ENCODE measurements at regions not wholly inside any gene's neighbourhood (a gene's known extent, or its start where the extent isn't known, plus 50 kb on each side); places are given as distances from the start of the nearest gene placed in this dataset.
"Not testable (repeated sequence)": the region's sequence is repeated elsewhere in the genome, so short reads cannot be mapped to it uniquely, and the experiment has no call there.

DNA sequence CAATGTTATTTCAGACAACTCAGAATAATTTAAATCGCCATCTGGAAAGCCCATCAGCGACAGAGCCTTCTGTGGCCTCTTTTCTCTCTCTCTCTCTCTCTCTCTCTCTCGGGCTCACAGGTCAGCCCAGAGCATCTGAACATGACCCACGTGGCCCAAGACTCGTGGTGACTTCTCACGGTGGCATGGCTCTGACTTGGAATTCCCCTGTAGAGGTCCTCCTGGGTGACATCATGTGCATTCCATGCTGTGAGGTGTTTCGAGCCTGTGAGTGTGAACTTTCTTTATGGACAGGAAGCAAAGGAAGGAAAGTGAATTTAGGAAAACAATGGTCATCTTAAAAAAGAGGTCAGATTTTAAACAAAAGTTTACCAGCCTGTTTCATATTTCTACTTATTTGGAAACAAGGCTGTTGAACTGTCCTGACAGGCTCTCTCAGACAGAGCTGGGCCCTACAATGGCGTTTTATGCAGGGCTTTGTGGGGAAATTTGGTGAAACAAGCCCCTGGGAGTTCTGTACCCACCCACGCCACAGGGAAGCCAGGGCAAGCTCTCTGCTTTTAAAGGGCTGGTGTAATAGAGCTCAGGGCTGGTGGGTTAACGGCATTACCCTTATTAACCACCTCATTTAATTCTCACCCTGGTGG lies 359.7 kb upstream of the ZNF32 start:
- DNase-seq (ENCODE audit: low spot score): no peak

- no peak for DNase-seq (ENCODE audit: low spot score)
Observed at GRCh38 chr10:44006771-44007170, 358.1 kb upstream of the ZNF32 start.

DNA sequence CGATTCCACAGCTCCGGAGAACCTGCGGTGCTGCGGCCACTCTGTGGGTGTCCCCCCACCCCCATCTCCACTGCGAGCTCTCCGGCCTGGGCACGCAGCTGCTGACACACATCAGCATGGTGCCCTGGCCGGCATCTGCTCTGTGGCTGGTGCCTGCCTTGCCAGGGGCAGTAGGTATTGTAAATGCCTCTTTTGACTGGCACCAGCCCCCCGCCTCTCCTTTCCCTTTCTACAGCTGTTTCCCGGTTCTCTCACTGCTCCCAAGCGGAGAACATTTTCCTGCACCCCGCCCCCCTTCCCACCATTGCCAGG lies 357.1 kb upstream of the ZNF32 start:
- no peak for DNase-seq (ENCODE audit: low spot score)

DNA sequence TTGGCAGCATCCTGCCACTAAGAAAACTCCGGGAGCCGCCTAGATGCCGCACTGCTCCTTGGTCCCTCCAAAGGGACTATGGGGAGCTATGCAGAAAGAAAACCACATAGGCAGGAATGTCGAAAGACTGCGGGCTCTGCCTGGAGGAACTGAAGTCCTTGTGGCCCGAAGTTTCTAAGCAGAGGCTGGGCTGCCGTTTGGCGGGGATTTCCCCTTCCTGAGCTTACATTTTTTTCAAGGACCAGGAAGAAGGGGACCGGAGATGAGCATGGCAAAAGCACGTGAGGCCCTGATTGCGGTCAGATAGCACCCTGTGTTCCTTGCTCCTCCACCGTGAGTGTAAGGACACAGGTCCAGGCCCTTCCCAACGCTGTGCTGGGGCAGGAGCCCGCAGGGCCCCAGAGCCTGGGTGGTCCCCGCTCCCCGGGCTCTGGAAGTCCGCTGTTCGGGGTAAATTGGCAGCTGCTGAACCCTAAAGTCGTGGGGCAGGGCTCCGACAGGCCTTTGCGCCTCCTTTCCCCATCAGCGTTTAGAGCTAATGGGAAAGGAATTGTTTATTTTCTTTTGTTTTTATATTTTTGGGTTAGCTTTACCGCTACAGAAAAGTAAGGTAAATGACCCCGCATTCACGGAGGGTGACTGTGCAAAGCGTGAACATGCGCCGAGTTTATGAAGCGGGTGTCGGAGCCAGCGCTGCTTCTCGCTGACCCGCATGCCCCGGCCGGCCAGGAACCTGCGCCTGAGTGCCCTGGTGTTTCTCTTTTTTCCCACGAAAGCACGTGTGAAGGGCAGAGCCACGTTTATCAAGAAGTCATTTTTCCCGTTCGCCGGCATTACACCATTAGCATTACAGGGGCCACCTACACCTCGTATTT lies 356.5 kb upstream of the ZNF32 start:
- DNase-seq (ENCODE audit: low spot score): no peak

- no peak for DNase-seq (ENCODE audit: low spot score)
Observed at GRCh38 chr10:43998021-43998809, 349.5 kb upstream of the ZNF32 start.

- no peak for DNase-seq (ENCODE audit: low spot score)
Observed at GRCh38 chr10:43997330-43997729, 348.6 kb upstream of the ZNF32 start.

GRCh38 chr10:43994539-43994938 lies 345.9 kb upstream of the ZNF32 start:
- DNase-seq (ENCODE audit: low spot score): no peak

- not testable (repeated sequence) for DNase-seq (ENCODE audit: low spot score)
Observed at GRCh38 chr10:43992816-43993215, 344.1 kb upstream of the ZNF32 start.

- no peak for DNase-seq (ENCODE audit: low spot score)
Observed at GRCh38 chr10:43986374-43986773, 337.7 kb upstream of the ZNF32 start.

GRCh38 chr10:43985941-43986340 lies 337.3 kb upstream of the ZNF32 start:
- DNase-seq (ENCODE audit: low spot score): no peak

- no peak for DNase-seq (ENCODE audit: low spot score)
Observed at GRCh38 chr10:43983856-43984271, 335.2 kb upstream of the ZNF32 start.

DNA sequence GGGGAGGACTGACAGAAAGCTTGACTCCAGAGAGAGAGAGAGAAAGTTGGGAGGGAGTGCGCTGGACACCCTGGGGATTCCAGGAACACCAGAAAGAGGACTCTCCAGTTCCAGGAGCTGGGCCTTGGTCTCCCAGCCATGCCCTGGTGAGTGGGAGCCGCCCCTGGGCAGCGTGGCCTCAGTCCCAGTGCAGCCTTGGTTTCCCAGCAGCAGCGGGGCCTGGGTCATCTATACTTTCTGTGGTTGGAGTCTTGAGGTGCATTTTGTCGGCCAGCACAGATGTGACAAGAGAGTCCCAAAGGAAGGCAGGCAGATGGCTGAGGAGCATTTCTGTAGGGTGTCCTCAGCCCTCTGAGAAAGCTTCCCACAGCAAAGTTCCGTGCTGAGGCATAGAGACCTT lies 334.7 kb upstream of the ZNF32 start:
- DNase-seq (ENCODE audit: low spot score): no peak

- no peak for DNase-seq (ENCODE audit: low spot score)
Observed at GRCh38 chr10:43982250-43982649, 333.6 kb upstream of the ZNF32 start.

GRCh38 chr10:43981696-43982095 lies 333.0 kb upstream of the ZNF32 start:
- no peak for DNase-seq (ENCODE audit: low spot score)

- no peak for DNase-seq (ENCODE audit: low spot score)
Observed at GRCh38 chr10:43981232-43981631, 332.6 kb upstream of the ZNF32 start.

- no peak for DNase-seq (ENCODE audit: low spot score)
Observed at GRCh38 chr10:43980715-43981114, 332.0 kb upstream of the ZNF32 start.

DNA sequence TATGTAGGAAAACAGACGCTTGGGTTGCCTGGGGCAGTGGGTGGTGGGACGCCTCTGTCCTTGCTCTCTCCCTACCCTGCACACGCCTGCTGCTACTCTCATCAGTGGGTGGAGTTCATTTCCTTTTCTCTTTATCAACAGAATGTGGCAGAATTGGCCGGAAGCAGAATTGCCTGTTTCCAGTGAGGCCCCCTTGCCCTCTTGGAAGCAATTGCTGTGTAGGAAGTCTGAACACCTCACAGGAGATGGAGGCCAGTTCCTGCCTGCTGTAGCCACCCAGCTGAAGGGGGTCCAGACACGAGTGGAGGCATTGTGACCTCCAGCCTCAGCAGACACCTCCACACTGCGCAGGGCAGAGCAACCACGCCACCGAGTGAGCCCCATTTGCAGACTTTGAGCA lies 331.6 kb upstream of the ZNF32 start:
- DNase-seq (ENCODE audit: low spot score): no peak

GRCh38 chr10:43979551-43979950 lies 330.9 kb upstream of the ZNF32 start:
- no peak for DNase-seq (ENCODE audit: low spot score)

- no peak for DNase-seq (ENCODE audit: low spot score)
Observed at GRCh38 chr10:43978936-43979335, 330.3 kb upstream of the ZNF32 start.

- no peak for DNase-seq (ENCODE audit: low spot score)
Observed at GRCh38 chr10:43978091-43978490, 329.4 kb upstream of the ZNF32 start.

GRCh38 chr10:43976292-43976691 lies 327.6 kb upstream of the ZNF32 start:
- no peak for DNase-seq (ENCODE audit: low spot score)

GRCh38 chr10:43973801-43974200 lies 325.1 kb upstream of the ZNF32 start:
- DNase-seq (ENCODE audit: low spot score): no peak
